Vagina (tissue), 2 donors: ENCODE measurements at regions not wholly inside any gene's neighbourhood (a gene's known extent, or its start where the extent isn't known, plus 50 kb on each side); places are given as distances from the start of the nearest gene placed in this dataset.

Source experiments
- CTCF ChIP-seq, 3 experiments: fragments of 450-650 bp in 2 of 3; fragments of 200-600 bp in 1 of 3; sonication (generic) in 1 of 3; IDR thresholded peaks; one replicate each; pipeline ENCODE4 v1.5.1; 2017 to 2019; ENCODE audit warnings: antibody characterized with exemption in 3 of 3, mild to moderate bottlenecking in 2 of 3, moderate library complexity in 2 of 3
- POLR2A ChIP-seq, 2 donors: fragments of 450-650 bp; IDR thresholded peaks; one replicate each; pipeline ENCODE4 v1.6.1; 2017; ENCODE audit warnings: antibody characterized with exemption in 2 of 2, mild to moderate bottlenecking in 2 of 2, moderate library complexity in 2 of 2
- POLR2AphosphoS5 ChIP-seq, 2 donors: sonication (generic); formaldehyde crosslinking; IDR thresholded peaks; one replicate each; pipeline ENCODE4 v1.9.0; 2017; ENCODE audit warnings: antibody characterized with exemption in 2 of 2, mild to moderate bottlenecking in 2 of 2, low read depth in 1 of 2; ENCODE audit not compliant: insufficient read depth in 1 of 2

- no peak for TF ChIP-seq CTCF (IDR thresholded peaks at IDR 0.05)
- no peak for TF ChIP-seq POLR2AphosphoS5 (IDR thresholded peaks at IDR 0.05; ENCODE audit: insufficient read depth in 1 of 2, low read depth in 1 of 2)
- no peak for TF ChIP-seq POLR2A (IDR thresholded peaks at IDR 0.05)
These were observed 351.4 kb upstream of the CWC22 start for GRCh38 chr2:180358458-180358857.
